GM18951 (cell line): ENCODE measurements at regions not wholly inside any gene's neighbourhood (a gene's known extent, or its start where the extent isn't known, plus 50 kb on each side); places are given as distances from the start of the nearest gene placed in this dataset.
"Not testable (repeated sequence)": the region's sequence is repeated elsewhere in the genome, so short reads cannot be mapped to it uniquely, and the experiment has no call there.

Experiments
- POLR2A ChIP-seq: IDR thresholded peaks from 4 replicates; pipeline ENCODE4 v1.6.1; 2011; ENCODE audit warnings: mild to moderate bottlenecking; ENCODE audit not compliant: insufficient read length, insufficient read depth; ENCODE audit errors: extremely low read depth
- in situ Hi-C: fragments of 300-500 bp; cut with MboI; formaldehyde crosslinking; loops from one replicate; pipeline ENCODE4 v1.12.0; 2022; ENCODE audit warnings: low sequenced_read_pairs, mixed read lengths, inconsistent platforms; ENCODE audit not compliant: unreplicated experiment

DNA sequence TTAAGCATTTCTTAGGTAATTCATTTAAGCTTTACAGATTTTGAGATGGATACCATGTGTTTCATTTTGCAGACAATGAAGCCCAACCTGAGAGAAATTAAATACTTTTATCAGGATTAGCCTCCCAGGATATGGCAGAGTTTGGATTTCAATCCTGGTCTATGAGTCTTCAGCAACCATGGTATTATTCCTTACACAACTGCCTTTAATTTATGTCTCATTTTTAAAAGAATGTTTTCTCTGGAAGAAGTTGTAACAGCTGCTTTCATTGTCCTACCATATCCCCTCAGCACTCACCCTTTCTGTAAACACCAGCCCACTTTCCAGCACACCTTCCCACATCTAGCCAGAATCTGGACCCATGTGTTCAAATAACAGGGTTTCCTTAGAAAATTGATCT is 863.7 kb upstream of the VRK2 start:
- no peak for TF ChIP-seq POLR2A
- in situ Hi-C loops, result no loop called here

- no peak for TF ChIP-seq POLR2A
- in situ Hi-C loops, result no loop called here
Measured at GRCh38 chr2:57185568-57185967, 861.0 kb upstream of the VRK2 start.

DNA sequence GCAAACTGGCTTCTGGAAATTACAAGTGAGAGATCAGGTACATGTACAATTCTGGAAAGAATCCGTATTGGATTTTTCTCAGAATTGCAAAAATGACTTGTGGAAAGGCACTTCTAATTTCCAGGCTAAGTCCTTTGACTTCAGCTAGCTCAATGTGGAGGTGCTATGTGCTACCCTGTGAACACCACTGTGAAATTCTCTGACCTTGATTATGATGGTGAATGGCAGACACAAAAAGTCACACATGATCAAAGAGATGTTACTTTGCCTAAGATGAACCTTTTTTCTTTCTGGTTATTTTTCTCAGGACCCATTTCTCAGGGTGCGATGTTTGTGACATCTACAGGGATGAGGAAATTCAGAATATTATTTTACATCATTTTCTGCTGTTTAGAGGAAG is 856.6 kb upstream of the VRK2 start:
- in situ Hi-C loops, result no loop called here
- TF ChIP-seq POLR2A, result no peak

GRCh38 chr2:57199663-57200062 is 846.9 kb upstream of the VRK2 start:
- no peak for TF ChIP-seq POLR2A
- in situ Hi-C loops, result no loop called here

DNA sequence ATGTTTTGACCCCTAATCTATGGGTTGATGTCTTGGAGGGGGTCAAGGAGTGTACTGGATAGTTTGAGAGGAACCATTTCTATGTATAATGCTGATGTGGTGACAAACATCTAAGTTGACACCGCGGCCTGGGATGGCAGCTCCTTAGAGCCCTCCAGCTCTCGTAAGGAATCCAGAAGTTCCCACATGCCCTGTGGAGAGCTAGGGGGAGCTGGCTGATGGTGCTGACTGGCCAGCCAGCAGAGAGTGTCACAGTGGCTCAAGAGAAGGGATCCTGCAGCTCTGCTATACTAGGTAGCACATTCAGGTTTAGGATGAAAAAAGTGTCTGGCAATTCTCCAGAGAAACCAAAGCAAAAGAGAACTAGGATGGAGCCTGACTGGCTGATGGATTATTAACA is 842.2 kb upstream of the VRK2 start:
- in situ Hi-C loops, result no loop called here
- no peak for TF ChIP-seq POLR2A

GRCh38 chr2:57205241-57205640 is 841.4 kb upstream of the VRK2 start:
- in situ Hi-C loops, result no loop called here
- no peak for TF ChIP-seq POLR2A

- in situ Hi-C loops, result no loop called here
- TF ChIP-seq POLR2A, result no peak
Measured at GRCh38 chr2:57207191-57207590, 839.4 kb upstream of the VRK2 start.

DNA sequence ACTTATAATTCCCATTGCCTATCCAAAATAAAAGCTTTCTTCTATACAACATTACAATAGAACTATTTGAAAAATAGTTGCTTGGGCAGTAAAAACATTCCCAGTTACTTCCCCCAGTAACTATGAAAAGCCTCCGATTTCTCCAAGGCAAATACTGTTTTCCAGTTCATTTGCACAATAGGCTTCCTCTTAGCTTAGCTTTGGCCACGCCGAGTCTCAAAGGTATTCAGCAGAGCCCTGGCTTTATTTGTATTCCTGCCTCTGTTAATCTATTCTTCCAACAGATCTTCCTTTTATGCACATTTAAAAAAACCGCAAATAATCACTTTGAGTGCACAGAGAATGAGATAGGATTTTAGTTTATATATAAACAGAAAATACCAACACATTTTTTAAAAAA is 836.8 kb upstream of the VRK2 start:
- TF ChIP-seq POLR2A, result no peak

DNA sequence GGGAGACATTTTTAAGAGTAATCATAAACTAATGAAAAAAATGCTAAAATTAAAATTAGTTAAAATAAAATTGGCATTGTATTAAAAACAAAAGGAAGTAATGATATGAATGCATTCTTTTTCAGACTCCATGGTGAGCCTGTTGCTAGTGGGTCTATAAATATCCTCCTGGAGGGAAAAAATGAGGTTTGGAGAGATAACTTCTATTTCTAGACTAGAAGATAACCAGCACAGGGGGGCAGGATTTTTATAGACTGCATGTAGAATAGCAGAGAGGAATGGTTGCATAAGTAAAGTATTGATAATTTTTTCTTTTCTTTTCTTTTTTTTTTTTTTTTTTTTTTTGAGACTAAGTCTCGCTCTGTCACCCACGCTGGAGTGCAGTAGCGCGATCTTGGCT is 835.8 kb upstream of the VRK2 start:
- in situ Hi-C loops, result no loop called here
- no peak for TF ChIP-seq POLR2A

More for the DNA sequence above, 836.8 kb upstream of the VRK2 start:
- in situ Hi-C loops, result no loop called here

DNA sequence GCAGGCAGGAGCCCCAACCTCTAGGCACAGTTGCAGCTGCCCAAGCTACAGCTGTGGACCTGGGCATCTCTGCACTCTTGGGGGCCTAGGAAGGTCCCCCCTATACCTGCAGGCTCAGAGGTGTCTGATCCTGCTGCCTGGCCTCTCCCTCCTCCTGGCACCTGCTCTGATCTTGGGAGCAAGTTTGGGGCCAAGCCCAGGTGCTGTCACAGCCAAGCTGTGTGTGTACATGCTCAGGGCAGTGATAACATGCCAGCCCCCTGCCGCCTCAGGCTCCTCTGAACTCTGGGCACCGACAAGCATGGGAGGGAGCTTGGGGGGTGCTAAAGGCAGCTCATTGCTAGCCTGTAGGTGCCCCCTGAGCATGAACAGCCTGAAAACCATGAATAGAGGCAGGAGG is 829.6 kb upstream of the VRK2 start:
- in situ Hi-C loops, result no loop called here
- TF ChIP-seq POLR2A, result no peak

- in situ Hi-C loops, result no loop called here
- no peak for TF ChIP-seq POLR2A
Measured at GRCh38 chr2:57218206-57218605, 828.4 kb upstream of the VRK2 start.

GRCh38 chr2:57229706-57230105 is 816.9 kb upstream of the VRK2 start:
- in situ Hi-C loops, result not testable (repeated sequence)

DNA sequence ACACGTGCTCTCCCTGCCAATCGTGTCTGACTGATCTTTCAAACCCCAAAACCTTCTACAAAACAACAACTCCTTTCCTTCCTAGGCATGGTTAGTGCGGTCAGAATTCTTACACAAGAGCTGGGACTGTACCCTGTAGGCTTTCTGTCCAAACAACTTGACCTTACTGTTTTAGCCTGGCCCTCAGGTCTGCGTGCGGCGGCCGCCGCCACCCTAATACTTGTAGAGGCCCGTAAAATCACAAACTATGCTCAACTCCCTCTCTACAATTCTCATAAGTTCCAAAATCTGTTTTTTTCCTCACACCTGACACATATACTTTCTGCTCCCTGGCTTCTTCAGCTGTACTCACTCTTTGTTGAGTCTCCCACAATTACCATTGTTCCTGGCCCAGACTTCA is 814.3 kb upstream of the VRK2 start:
- in situ Hi-C loops, result not testable (repeated sequence)

DNA sequence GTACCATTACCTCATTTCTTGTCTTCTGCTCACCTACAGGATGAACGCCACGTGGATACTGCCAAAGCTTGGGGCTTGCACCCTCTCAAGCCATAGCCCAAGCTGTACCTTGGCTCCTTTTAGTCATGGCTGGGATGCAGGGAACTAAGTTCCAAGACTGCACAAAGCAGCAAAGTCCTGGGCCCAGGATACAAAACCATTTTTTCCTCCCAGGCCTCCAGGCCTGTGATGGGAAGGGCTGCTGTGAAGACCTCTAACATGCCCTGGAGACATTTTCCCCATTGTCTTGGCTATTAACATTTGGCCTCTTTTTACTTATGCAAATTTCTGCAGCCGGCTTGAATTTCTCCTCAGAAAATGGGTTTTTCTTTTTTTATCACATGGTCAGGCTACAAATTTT is 795.1 kb upstream of the VRK2 start:
- in situ Hi-C loops, result not testable (repeated sequence)

GRCh38 chr2:57276408-57276807 is 770.2 kb upstream of the VRK2 start:
- in situ Hi-C loops, result not testable (repeated sequence)

DNA sequence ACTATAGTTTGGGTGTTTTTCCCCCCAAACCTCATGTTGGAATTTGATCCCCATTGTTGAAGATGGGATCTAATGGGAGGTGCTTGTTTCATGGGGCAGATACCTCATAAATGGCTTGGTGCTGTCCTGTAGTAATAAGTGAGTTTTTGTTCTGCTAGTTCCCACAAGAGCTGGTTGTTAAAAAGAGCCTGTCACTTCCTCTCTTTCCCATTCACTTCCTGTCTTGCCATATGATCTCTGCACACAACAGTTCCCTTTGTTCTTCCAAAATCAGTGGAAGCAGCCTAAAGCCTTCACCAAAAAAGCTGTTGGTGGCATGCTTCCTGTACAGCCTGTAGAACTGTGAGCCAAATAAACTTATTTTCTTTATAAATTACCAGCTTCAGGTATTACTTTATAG is 768.2 kb upstream of the VRK2 start:
- in situ Hi-C loops, result no loop called here
- no peak for TF ChIP-seq POLR2A
